ENCODE measurements at regions not wholly inside any gene's neighbourhood (a gene's known extent, or its start where the extent isn't known, plus 50 kb on each side); places are given as distances from the start of the nearest gene placed in this dataset.

DNA sequence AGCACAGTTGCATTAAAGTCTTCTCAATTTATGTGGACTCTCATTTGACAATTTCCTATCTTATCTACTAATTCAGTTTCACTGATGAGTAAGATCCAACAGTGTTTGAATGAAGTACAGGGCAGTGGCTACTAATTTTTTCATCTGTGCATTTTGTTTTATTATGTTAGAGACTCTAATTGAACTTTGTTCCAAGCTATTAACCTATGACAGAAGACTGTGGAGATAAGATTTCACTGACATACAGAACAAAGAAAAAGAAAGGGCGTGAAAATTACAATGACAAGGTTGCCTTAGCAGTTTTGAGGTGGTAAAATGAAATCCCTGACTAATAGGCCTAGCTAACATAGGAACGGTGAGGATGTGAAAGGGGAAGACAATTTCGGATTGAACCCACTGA lies 153.2 kb upstream of the SOX5 start:
- in situ Hi-C loops (cut with MboI; ENCODE audit: low pct_unique_long_range_greater_than_20kb, low sequenced_read_pairs, unreplicated experiment) = no loop called here
- DNase-seq (ENCODE audit: low spot score) = no peak
- TF ChIP-seq, protein P1, sequence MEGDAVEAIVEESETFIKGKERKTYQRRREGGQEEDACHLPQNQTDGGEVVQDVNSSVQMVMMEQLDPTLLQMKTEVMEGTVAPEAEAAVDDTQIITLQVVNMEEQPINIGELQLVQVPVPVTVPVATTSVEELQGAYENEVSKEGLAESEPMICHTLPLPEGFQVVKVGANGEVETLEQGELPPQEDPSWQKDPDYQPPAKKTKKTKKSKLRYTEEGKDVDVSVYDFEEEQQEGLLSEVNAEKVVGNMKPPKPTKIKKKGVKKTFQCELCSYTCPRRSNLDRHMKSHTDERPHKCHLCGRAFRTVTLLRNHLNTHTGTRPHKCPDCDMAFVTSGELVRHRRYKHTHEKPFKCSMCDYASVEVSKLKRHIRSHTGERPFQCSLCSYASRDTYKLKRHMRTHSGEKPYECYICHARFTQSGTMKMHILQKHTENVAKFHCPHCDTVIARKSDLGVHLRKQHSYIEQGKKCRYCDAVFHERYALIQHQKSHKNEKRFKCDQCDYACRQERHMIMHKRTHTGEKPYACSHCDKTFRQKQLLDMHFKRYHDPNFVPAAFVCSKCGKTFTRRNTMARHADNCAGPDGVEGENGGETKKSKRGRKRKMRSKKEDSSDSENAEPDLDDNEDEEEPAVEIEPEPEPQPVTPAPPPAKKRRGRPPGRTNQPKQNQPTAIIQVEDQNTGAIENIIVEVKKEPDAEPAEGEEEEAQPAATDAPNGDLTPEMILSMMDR (IDR thresholded peaks at IDR 0.05; ENCODE audit: extremely low read depth, insufficient read depth, missing control alignments) = no peak

DNA sequence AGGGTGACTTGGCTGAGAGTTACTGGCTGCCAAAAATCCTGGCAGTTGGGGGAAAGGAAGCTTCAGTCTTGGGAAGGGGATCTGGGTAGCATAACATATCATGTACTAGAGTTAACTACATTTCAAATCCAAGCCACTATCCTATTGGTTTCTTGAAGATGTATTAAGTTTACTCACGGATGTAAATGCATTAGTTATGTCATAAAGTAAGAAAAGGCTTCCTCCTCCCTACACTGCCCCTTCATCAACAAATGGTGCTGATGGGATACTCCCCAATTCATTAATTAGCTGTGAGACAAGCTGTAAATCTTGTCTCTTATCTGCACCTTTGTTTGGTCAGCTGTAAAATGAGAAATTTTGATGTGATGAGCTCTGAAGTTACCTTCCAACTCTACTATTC lies 150.1 kb upstream of the SOX5 start:
- in situ Hi-C loops (cut with MboI; ENCODE audit: low pct_unique_long_range_greater_than_20kb, low sequenced_read_pairs, unreplicated experiment) = no loop called here
- TF ChIP-seq, protein P1 (IDR thresholded peaks at IDR 0.05; ENCODE audit: extremely low read depth, insufficient read depth, missing control alignments) = no peak
- no peak for DNase-seq (ENCODE audit: low spot score)

DNA sequence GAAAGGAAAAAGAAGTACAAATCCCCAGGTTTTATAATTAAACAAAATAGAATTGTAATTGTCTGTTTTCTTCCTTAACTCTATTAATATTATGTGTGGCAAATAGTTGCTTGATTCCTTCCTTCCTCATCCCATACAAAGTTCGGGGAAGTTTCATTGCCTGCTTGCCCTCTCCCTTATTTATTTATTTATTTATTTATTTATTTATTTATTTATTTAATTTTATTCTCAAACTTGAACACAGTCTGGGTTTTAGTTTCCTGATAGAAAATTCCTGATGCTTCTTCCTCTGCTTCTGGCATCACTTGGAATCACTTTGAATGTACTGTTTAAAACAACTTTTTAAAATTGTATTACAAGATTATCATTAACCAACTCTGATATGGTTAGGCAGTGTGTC lies 145.8 kb upstream of the SOX5 start:
- in situ Hi-C loops (cut with MboI; ENCODE audit: low pct_unique_long_range_greater_than_20kb, low sequenced_read_pairs, unreplicated experiment) = no loop called here
- DNase-seq (ENCODE audit: low spot score) = no peak
- TF ChIP-seq, protein P1 (IDR thresholded peaks at IDR 0.05; ENCODE audit: extremely low read depth, insufficient read depth, missing control alignments) = no peak

DNA sequence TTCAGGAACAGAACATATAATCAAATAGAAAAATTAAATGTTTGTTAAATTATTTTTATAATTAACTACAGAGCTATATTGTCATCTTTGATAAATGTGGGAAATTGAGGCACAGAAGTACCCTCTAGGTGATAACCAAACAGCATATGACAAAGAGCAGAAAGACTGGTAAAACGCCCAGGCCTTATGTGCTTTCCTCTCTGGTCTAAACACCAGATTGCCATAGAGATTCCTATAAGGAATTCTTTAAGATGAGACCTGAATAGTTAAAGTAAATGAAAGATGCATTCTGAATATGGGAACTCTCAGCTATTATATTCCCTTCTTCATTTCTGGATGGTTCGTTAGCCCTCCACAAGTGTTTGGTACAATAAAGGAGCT lies 140.0 kb upstream of the SOX5 start:
- no peak for DNase-seq (ENCODE audit: low spot score)
- TF ChIP-seq, protein P1 (IDR thresholded peaks at IDR 0.05; ENCODE audit: extremely low read depth, insufficient read depth, missing control alignments) = no peak
- in situ Hi-C loops (cut with MboI; ENCODE audit: low pct_unique_long_range_greater_than_20kb, low sequenced_read_pairs, unreplicated experiment) = no loop called here

DNA sequence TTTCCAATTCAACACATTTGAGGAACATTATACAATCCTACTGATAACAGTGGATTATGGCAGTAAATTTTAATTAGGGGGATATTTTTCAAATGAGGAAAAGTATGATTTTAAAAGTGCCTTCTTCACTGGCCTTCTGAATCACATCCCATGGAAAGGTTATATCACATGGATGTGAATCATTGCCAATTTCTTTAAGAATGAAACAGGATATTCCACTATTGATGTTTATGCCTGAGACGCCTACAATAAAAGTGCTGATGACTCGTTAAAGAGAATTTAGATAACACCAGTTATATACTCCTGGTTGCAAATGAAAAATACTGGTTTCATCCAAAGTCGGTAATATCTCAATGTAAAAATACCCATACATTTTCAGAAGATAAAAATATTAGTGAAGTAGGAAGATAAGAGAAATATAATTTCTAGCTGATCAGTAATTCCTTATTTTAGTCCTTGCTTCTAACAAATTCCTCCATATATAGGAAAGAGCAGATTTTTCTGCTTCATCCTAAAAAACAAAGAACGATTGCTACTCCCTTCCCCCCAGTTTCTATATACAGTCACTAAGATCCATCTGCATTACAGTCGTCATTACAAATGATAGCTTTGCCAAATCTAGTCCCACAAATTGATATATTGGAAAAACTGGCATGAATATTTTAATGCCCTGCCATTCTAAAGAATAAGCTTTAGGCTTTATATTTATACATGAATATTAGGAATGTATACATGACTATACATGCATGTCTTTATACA lies 139.5 kb upstream of the SOX5 start:
- in situ Hi-C loops (cut with MboI; ENCODE audit: low pct_unique_long_range_greater_than_20kb, low sequenced_read_pairs, unreplicated experiment) = no loop called here
- no peak for DNase-seq (ENCODE audit: low spot score)

DNA sequence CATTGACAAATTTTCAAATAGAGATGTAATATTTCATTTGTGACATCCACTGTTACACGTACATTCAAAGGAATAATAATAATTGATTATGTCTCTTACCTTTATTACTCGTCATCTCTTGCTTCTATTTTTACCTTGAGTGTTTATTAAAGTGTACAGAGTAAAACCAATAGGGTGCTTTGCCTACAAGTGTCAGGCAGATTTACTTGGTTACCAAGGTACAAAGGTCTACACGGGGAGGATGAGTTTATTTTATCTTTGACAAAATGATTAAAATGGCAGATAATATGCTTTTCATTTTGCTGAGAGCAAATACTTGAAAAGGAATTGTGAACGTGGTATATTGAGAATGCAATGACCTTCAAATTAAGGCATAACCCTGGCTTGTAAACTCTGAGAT lies 137.8 kb upstream of the SOX5 start:
- no peak for DNase-seq (ENCODE audit: low spot score)
- in situ Hi-C loops (cut with MboI; ENCODE audit: low pct_unique_long_range_greater_than_20kb, low sequenced_read_pairs, unreplicated experiment) = no loop called here
- TF ChIP-seq, protein P1 (IDR thresholded peaks at IDR 0.05; ENCODE audit: extremely low read depth, insufficient read depth, missing control alignments) = no peak

More for the DNA sequence above, 139.5 kb upstream of the SOX5 start:
- TF ChIP-seq, protein P1 (IDR thresholded peaks at IDR 0.05; ENCODE audit: extremely low read depth, insufficient read depth, missing control alignments) = no peak

Data from GM13977 (cell line).